Hepatocyte (in vitro differentiated cells): ENCODE measurements at regions not wholly inside any gene's neighbourhood (a gene's known extent, or its start where the extent isn't known, plus 50 kb on each side); places are given as distances from the start of the nearest gene placed in this dataset.

Experiments used
- EZH2phosphoT487 ChIP-seq: fragments of 200-600 bp; sonication (generic); IDR thresholded peaks from one replicate; pipeline ENCODE4 v1.6.1; 2018; ENCODE audit warnings: antibody characterized with exemption, mild to moderate bottlenecking, low read depth, moderate library complexity; ENCODE audit not compliant: unreplicated experiment, severe bottlenecking
- TF ChIP-seq, protein P1 (sequence below): fragments of 200-600 bp; sonication (generic); IDR thresholded peaks from 2 replicates; pipeline ENCODE4 v1.5.1; 2016; ENCODE audit warnings: antibody characterized with exemption, mild to moderate bottlenecking; ENCODE audit not compliant: poor library complexity

DNA sequence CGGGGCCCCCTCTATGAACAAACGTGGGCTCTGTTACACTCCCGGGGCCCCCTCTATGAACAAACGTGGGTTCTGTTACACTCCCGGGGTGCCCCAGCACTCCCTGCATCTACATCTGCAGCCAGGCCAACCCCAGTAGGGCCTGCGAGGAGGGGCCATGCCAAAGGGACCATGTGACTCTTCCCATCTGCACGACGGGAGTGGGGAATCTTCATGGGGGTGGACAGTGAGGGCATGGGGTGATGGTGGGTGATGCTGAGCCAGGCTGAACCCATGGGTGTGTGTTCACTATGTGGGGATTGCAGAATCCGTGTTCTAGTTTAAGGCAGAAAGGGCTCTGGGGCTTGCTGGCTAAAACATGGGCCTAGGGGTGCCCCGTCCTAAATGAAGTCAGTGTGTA is 69.9 kb upstream of the ARHGEF7 start:
- TF ChIP-seq, protein P1, sequence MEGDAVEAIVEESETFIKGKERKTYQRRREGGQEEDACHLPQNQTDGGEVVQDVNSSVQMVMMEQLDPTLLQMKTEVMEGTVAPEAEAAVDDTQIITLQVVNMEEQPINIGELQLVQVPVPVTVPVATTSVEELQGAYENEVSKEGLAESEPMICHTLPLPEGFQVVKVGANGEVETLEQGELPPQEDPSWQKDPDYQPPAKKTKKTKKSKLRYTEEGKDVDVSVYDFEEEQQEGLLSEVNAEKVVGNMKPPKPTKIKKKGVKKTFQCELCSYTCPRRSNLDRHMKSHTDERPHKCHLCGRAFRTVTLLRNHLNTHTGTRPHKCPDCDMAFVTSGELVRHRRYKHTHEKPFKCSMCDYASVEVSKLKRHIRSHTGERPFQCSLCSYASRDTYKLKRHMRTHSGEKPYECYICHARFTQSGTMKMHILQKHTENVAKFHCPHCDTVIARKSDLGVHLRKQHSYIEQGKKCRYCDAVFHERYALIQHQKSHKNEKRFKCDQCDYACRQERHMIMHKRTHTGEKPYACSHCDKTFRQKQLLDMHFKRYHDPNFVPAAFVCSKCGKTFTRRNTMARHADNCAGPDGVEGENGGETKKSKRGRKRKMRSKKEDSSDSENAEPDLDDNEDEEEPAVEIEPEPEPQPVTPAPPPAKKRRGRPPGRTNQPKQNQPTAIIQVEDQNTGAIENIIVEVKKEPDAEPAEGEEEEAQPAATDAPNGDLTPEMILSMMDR, result no peak
- TF ChIP-seq EZH2phosphoT487, result no peak
